Neuronal stem cell (in vitro differentiated cells): ENCODE measurements at regions not wholly inside any gene's neighbourhood (a gene's known extent, or its start where the extent isn't known, plus 50 kb on each side); places are given as distances from the start of the nearest gene placed in this dataset.
A peak's percentile ranks its signal among the peaks of the same experiment; 100 is the strongest.

ENCODE experiments used
- DNase-seq: peaks from one replicate; pipeline ENCODE4 v3.0.0-alpha.2; 2013; ENCODE audit warnings: low spot score
- H2AFZ ChIP-seq: one replicate; pipeline ENCODE4 v1.6.1; 2013; ENCODE audit warnings: mild to moderate bottlenecking, low read length, inconsistent platforms
- H2AK5ac ChIP-seq: 2 replicates; pipeline ENCODE4 v1.6.1; 2013; ENCODE audit warnings: low read depth, mild to moderate bottlenecking, inconsistent platforms, low read length, moderate library complexity, mixed read lengths
- H2BK120ac ChIP-seq: 2 replicates; pipeline ENCODE4 v1.6.1; 2013; ENCODE audit warnings: low read depth, mild to moderate bottlenecking, inconsistent platforms, low read length, moderate library complexity, mixed read lengths
- H2BK12ac ChIP-seq: one replicate; pipeline ENCODE4 v1.6.1; 2013; ENCODE audit warnings: low read length, inconsistent platforms
- H2BK15ac ChIP-seq: 2 replicates; pipeline ENCODE4 v1.6.1; 2013; ENCODE audit warnings: mild to moderate bottlenecking, low read length, inconsistent platforms, mixed read lengths
- H2BK5ac ChIP-seq: one replicate; pipeline ENCODE4 v1.6.1; 2013; ENCODE audit warnings: inconsistent platforms, mild to moderate bottlenecking, low read length, moderate library complexity
- H3K14ac ChIP-seq: one replicate; pipeline ENCODE4 v1.6.1; 2013; ENCODE audit warnings: low read length, inconsistent platforms
- H3K18ac ChIP-seq: 2 replicates; pipeline ENCODE4 v1.6.1; 2013; ENCODE audit warnings: low read length, inconsistent platforms
- H3K23ac ChIP-seq: 2 replicates; pipeline ENCODE4 v1.6.1; 2013; ENCODE audit warnings: low read depth, mild to moderate bottlenecking, mixed read lengths, low read length, inconsistent platforms; ENCODE audit not compliant: poor library complexity
- H3K27ac ChIP-seq: replicated peaks from 3 replicates; pipeline ENCODE4 v1.5.1; 2013; ENCODE audit warnings: low read length, inconsistent platforms
- H3K27me3 ChIP-seq, 3 experiments: 2 replicates each; pipeline ENCODE4 v1.6.1; 2013; ENCODE audit warnings: low read length in 3 of 3, mild to moderate bottlenecking in 2 of 3, inconsistent platforms in 1 of 3, low read depth in 1 of 3, mixed read lengths in 1 of 3, moderate library complexity in 1 of 3; ENCODE audit not compliant: control insufficient read depth in 3 of 3, insufficient read depth in 3 of 3
- H3K36me3 ChIP-seq, 2 donors: replicated peaks in 1 of 2; 2 replicates each; pipeline ENCODE4 v1.6.1; 2013; ENCODE audit warnings: low read length in 2 of 2; ENCODE audit not compliant: control insufficient read depth in 2 of 2, insufficient read depth in 2 of 2
- H3K4ac ChIP-seq: 2 replicates; pipeline ENCODE4 v1.6.1; 2013; ENCODE audit warnings: inconsistent platforms, mild to moderate bottlenecking, low read length, moderate library complexity
- H3K4me1 ChIP-seq, 2 donors: 1 replicate in 1 of 2; 2 replicates in 1 of 2; pipeline ENCODE4 v1.6.1; 2013; ENCODE audit warnings: low read length in 2 of 2, low read depth in 1 of 2; ENCODE audit not compliant: control insufficient read depth in 2 of 2, insufficient read depth in 1 of 2
- H3K4me2 ChIP-seq: one replicate; pipeline ENCODE4 v1.6.1; 2013; ENCODE audit warnings: mild to moderate bottlenecking, low read length, inconsistent platforms; ENCODE audit not compliant: insufficient read depth, poor library complexity, severe bottlenecking
- H3K4me3 ChIP-seq, 2 donors: 2 replicates each; pipeline ENCODE4 v1.5.1; 2013; ENCODE audit warnings: low read length in 2 of 2, mild to moderate bottlenecking in 2 of 2, inconsistent platforms in 1 of 2, moderate library complexity in 1 of 2
- H3K79me1 ChIP-seq: one replicate; pipeline ENCODE4 v1.6.1; 2013; ENCODE audit warnings: low read depth, mild to moderate bottlenecking, inconsistent platforms, low read length, moderate library complexity
- H3K9ac ChIP-seq: one replicate; pipeline ENCODE4 v1.6.1; 2013; ENCODE audit warnings: mild to moderate bottlenecking, low read depth, low read length, inconsistent platforms; ENCODE audit not compliant: poor library complexity
- H3K9me3 ChIP-seq, 2 donors: replicated peaks in 1 of 2; 2 replicates each; pipeline versions ENCODE3 to v1.6.1; 2013; ENCODE audit warnings: low read length in 2 of 2, mild to moderate bottlenecking in 2 of 2, inconsistent platforms in 1 of 2, low read depth in 1 of 2, mixed read lengths in 1 of 2, moderate library complexity in 1 of 2; ENCODE audit not compliant: control insufficient read depth in 2 of 2, insufficient read depth in 1 of 2
- H4K8ac ChIP-seq: one replicate; pipeline ENCODE4 v1.6.1; 2013; ENCODE audit warnings: low read depth, mild to moderate bottlenecking, inconsistent platforms, low read length, moderate library complexity
- H4K91ac ChIP-seq: one replicate; pipeline ENCODE4 v1.6.1; 2013; ENCODE audit warnings: low read length, low read depth, mild to moderate bottlenecking, inconsistent platforms; ENCODE audit not compliant: poor library complexity
- WGBS, 2 donors: extraction: QIAGEN DNeasy Blood & Tissue Kit; methylation state at CpG; one replicate each; pipeline ENCODE4 v1.1.7; 2013; ENCODE audit warnings: missing lambda C conversion rate in 2 of 2, mixed read lengths in 1 of 2; ENCODE audit not compliant: insufficient read length in 2 of 2, insufficient replicate concordance in 1 of 2; ENCODE audit errors: extremely low coverage in 2 of 2; 5-methylcytosine and 5-hydroxymethylcytosine counted together

- H3K36me3 ChIP-seq, result no peaks in the 10 kb centered on the region
- H3K23ac ChIP-seq, result no peak overlapping the region
- no peak overlapping the region for H4K8ac ChIP-seq
- no peak overlapping the region for H3K4me2 ChIP-seq
- H3K4ac ChIP-seq, result no peak overlapping the region
- no peaks in the 10 kb centered on the region for H3K79me1 ChIP-seq
- WGBS, 2 donors, result no CpG with 5 or more reads among the region's 11 CpGs
- peak overlapping the region; percentile 11 for H3K14ac ChIP-seq
- H3K27me3 ChIP-seq, result no peaks in the 10 kb centered on the region
- peak overlapping the region; percentile 54 for H2BK15ac ChIP-seq
- H3K4me1 ChIP-seq, result no peaks in the 10 kb centered on the region
- no peak overlapping the region for H3K9ac ChIP-seq
- no peak overlapping the region for H3K27ac ChIP-seq
- no peak overlapping the region for H2AK5ac ChIP-seq
- H3K18ac ChIP-seq, result no peak overlapping the region
- no peak overlapping the region for H3K4me3 ChIP-seq
- no peak overlapping the region for H2BK12ac ChIP-seq
- H3K9me3 ChIP-seq, result no peaks in the 10 kb centered on the region
- H2BK120ac ChIP-seq, result no peak overlapping the region
- H4K91ac ChIP-seq, result no peak overlapping the region
- H2AFZ ChIP-seq, result no peak overlapping the region
- DNase-seq, result no peak
- no peak overlapping the region for H2BK5ac ChIP-seq
These were observed 75.6 kb upstream of the TCERG1L start for GRCh38 chr10:131387018-131387529.

- H3K9ac ChIP-seq, result no peak overlapping the region
- H3K18ac ChIP-seq, result no peak overlapping the region
- no peak overlapping the region for H3K14ac ChIP-seq
- no peaks in the 10 kb centered on the region for H3K79me1 ChIP-seq
- DNase-seq, result no peak
- H2BK12ac ChIP-seq, result no peak overlapping the region
- no peak overlapping the region for H3K4ac ChIP-seq
- no peak overlapping the region for H2BK15ac ChIP-seq
- H3K27ac ChIP-seq, result no peak overlapping the region
- H3K9me3 ChIP-seq, result peaks cover 0 to 2% of the 10 kb centered on the region in 2 donors
- H2BK5ac ChIP-seq, result no peak overlapping the region
- WGBS, 2 donors, result no CpG with 5 or more reads among the region's 5 CpGs
- no peak overlapping the region for H2BK120ac ChIP-seq
- H3K36me3 ChIP-seq, result no peaks in the 10 kb centered on the region
- H4K91ac ChIP-seq, result no peak overlapping the region
- no peak overlapping the region for H2AK5ac ChIP-seq
- peaks cover 0 to 2% (median 0%) of the 10 kb centered on the region in 3 experiments for H3K27me3 ChIP-seq
- no peak overlapping the region for H3K4me3 ChIP-seq
- H3K4me2 ChIP-seq, result no peak overlapping the region
- no peak overlapping the region for H2AFZ ChIP-seq
- H3K23ac ChIP-seq, result no peak overlapping the region
- no peaks in the 10 kb centered on the region for H3K4me1 ChIP-seq
- no peak overlapping the region for H4K8ac ChIP-seq
These were observed 80.4 kb upstream of the TCERG1L start for GRCh38 chr10:131391936-131392335.

GRCh38 chr10:131396121-131397050 lies 84.9 kb upstream of the TCERG1L start:
- H2BK12ac ChIP-seq, result no peak overlapping the region
- no CpG with 5 or more reads among the region's 20 CpGs for WGBS, 2 donors
- H3K4me3 ChIP-seq, result no peak overlapping the region
- peaks cover 0 to 3% (median 0%) of the 10 kb centered on the region in 3 experiments for H3K27me3 ChIP-seq
- no peak overlapping the region for H2BK5ac ChIP-seq
- H3K9me3 ChIP-seq, result peaks cover 0 to 2% of the 10 kb centered on the region in 2 donors
- H2BK120ac ChIP-seq, result no peak overlapping the region
- no peak overlapping the region for H3K14ac ChIP-seq
- no peak overlapping the region for H4K8ac ChIP-seq
- no peaks in the 10 kb centered on the region for H3K79me1 ChIP-seq
- no peak overlapping the region for H4K91ac ChIP-seq
- no peaks in the 10 kb centered on the region for H3K36me3 ChIP-seq
- DNase-seq, result no peak
- peaks cover 0 to 3% of the 10 kb centered on the region in 2 donors for H3K4me1 ChIP-seq
- no peak overlapping the region for H3K4ac ChIP-seq
- H3K27ac ChIP-seq, result no peak overlapping the region
- H2BK15ac ChIP-seq, result no peak overlapping the region
- no peak overlapping the region for H3K9ac ChIP-seq
- no peak overlapping the region for H3K18ac ChIP-seq
- no peak overlapping the region for H2AK5ac ChIP-seq
- no peak overlapping the region for H2AFZ ChIP-seq
- no peak overlapping the region for H3K23ac ChIP-seq
- no peak overlapping the region for H3K4me2 ChIP-seq

GRCh38 chr10:131398166-131398565 lies 86.6 kb upstream of the TCERG1L start:
- WGBS, 2 donors, result no CpG with 5 or more reads among the region's 5 CpGs
- H2BK120ac ChIP-seq, result peak overlapping the region; percentile 36
- H4K8ac ChIP-seq, result no peak overlapping the region
- no peak overlapping the region for H3K27ac ChIP-seq
- no peak overlapping the region for H3K4ac ChIP-seq
- H2BK15ac ChIP-seq, result no peak overlapping the region
- H3K27me3 ChIP-seq, result peaks cover 0 to 3% (median 0%) of the 10 kb centered on the region in 3 experiments
- H2BK12ac ChIP-seq, result no peak overlapping the region
- H3K4me1 ChIP-seq, result peaks cover 0 to 3% of the 10 kb centered on the region in 2 donors
- H2AFZ ChIP-seq, result no peak overlapping the region
- H3K79me1 ChIP-seq, result no peaks in the 10 kb centered on the region
- no peak overlapping the region for H3K4me3 ChIP-seq
- no peaks in the 10 kb centered on the region for H3K36me3 ChIP-seq
- no peak overlapping the region for H3K14ac ChIP-seq
- H2BK5ac ChIP-seq, result no peak overlapping the region
- H4K91ac ChIP-seq, result no peak overlapping the region
- no peak for DNase-seq
- no peak overlapping the region for H3K9ac ChIP-seq
- peak overlapping the region; percentile 54 for H3K18ac ChIP-seq
- H3K23ac ChIP-seq, result no peak overlapping the region
- H3K4me2 ChIP-seq, result no peak overlapping the region
- H2AK5ac ChIP-seq, result no peak overlapping the region
- peaks cover 0 to 2% of the 10 kb centered on the region in 2 donors for H3K9me3 ChIP-seq
